ENCODE measurements at regions not wholly inside any gene's neighbourhood (a gene's known extent, or its start where the extent isn't known, plus 50 kb on each side); places are given as distances from the start of the nearest gene placed in this dataset.

GRCh38 chr1:191517826-191518225, 640.4 kb upstream of the RGS18 start (continued):
- TF ChIP-seq REST (IDR thresholded peaks at IDR 0.05; ENCODE audit: low read depth, low read length) (no peak), RAD21 (IDR thresholded peaks at IDR 0.05; ENCODE audit: insufficient read depth, low read depth, low read length) (no peak), ZSCAN29 (IDR thresholded peaks at IDR 0.05) (no peak), TCF12 (IDR thresholded peaks at IDR 0.05; ENCODE audit: low read depth, low read length) (no peak), PAX8 (IDR thresholded peaks at IDR 0.05) (no peak)

GRCh38 chr1:191519519-191519918, 638.7 kb upstream of the RGS18 start:
- H3K79me2 ChIP-seq (ENCODE audit: control insufficient read depth, insufficient read depth, low read length) = no peaks in the 10 kb centered on the region
- intact Hi-C loops (cut with micrococcal nuclease; ENCODE audit: unreplicated experiment) = no loop called here
- no peak overlapping the region for H3K4me2 ChIP-seq (ENCODE audit: control insufficient read depth, insufficient read depth)
- RAD21 ChIA-PET (ENCODE audit: unreplicated experiment) = no interaction called here
- no peaks in the 10 kb centered on the region for H3K4me1 ChIP-seq (ENCODE audit: control insufficient read depth, insufficient read depth, low read length)
- no TSS peak for BruUV-seq (replicated peaks)
- FAIRE-seq = no peak
- no peaks in the 10 kb centered on the region for H3K9me3 ChIP-seq (replicated peaks; ENCODE audit: control insufficient read depth, insufficient read depth, low read length)
- in situ Hi-C loops (cut with MboI) = no loop called here
- DNase-seq (ENCODE audit: low read depth, low spot score) = no peak
- H3K27ac ChIP-seq (ENCODE audit: control insufficient read depth, insufficient read depth) = no peak overlapping the region
- H4K20me1 ChIP-seq (ENCODE audit: control insufficient read depth, insufficient read depth) = no peaks in the 10 kb centered on the region
- POLR2A ChIA-PET = no interaction called here
- H3K27me3 ChIP-seq (replicated peaks in 1 of 2; ENCODE audit: control insufficient read depth in 2 of 2, insufficient read depth in 2 of 2, low read length in 1 of 2) = no peaks in the 10 kb centered on the region
- CTCF ChIA-PET = no interaction called here
- no peak for ATAC-seq
- H3K36me3 ChIP-seq (ENCODE audit: control insufficient read depth in 2 of 2, insufficient read depth in 2 of 2, low read length in 1 of 2) = no peaks in the 10 kb centered on the region
- H3K4me3 ChIP-seq = no peak overlapping the region
- SMC1A ChIA-PET (ENCODE audit: uncharacterized antibody, unreplicated experiment) = no interaction called here
- H2AFZ ChIP-seq (ENCODE audit: control insufficient read depth, low read depth, low read length) = no peak overlapping the region
- no peak overlapping the region for H3K9ac ChIP-seq (ENCODE audit: control insufficient read depth, insufficient read depth, low read length)
- TF ChIP-seq ZNF384 (IDR thresholded peaks at IDR 0.05; ENCODE audit: borderline replicate concordance, low read depth, low read length) (no peak), TCF3 (IDR thresholded peaks at IDR 0.05; ENCODE audit: borderline replicate concordance, insufficient read depth, low read depth, low read length) (no peak), BMI1 (IDR thresholded peaks at IDR 0.05; ENCODE audit: borderline replicate concordance) (no peak), USF2 (IDR thresholded peaks at IDR 0.05; ENCODE audit: borderline replicate concordance, low read depth, low read length) (no peak), ZBTB11 (CRISPR knock-in tag; IDR thresholded peaks at IDR 0.05) (no peak), EGR1 (IDR thresholded peaks at IDR 0.05; ENCODE audit: borderline replicate concordance in 1 of 2, low read depth in 2 of 2, low read length in 2 of 2) (no peak), SKIL (IDR thresholded peaks at IDR 0.05; ENCODE audit: low read depth, poor library complexity, severe bottlenecking) (no peak)

All from GM12878 (cell line).